LNCaP clone FGC (cell line): ENCODE measurements at regions not wholly inside any gene's neighbourhood (a gene's known extent, or its start where the extent isn't known, plus 50 kb on each side); places are given as distances from the start of the nearest gene placed in this dataset.

Experiments used
- DNase-seq: peaks from one replicate; pipeline ENCODE4 v3.0.0-alpha.2; 2011; ENCODE audit warnings: low read depth
- H3K4me3 ChIP-seq: 2 replicates; pipeline ENCODE4 v1.5.1; 2011; ENCODE audit warnings: mild to moderate bottlenecking, low read depth, low read length, control low read depth
- TF ChIP-seq, protein P1 (sequence below): IDR thresholded peaks from 2 replicates; pipeline ENCODE4 v1.5.1; 2012; ENCODE audit warnings: mild to moderate bottlenecking; ENCODE audit not compliant: control insufficient read depth, insufficient read depth; ENCODE audit errors: extremely low read depth

GRCh38 chr6:88492241-88492640 is 326.1 kb upstream of the CNR1 start:
- H3K4me3 ChIP-seq: no peak overlapping the region
- TF ChIP-seq, protein P1, sequence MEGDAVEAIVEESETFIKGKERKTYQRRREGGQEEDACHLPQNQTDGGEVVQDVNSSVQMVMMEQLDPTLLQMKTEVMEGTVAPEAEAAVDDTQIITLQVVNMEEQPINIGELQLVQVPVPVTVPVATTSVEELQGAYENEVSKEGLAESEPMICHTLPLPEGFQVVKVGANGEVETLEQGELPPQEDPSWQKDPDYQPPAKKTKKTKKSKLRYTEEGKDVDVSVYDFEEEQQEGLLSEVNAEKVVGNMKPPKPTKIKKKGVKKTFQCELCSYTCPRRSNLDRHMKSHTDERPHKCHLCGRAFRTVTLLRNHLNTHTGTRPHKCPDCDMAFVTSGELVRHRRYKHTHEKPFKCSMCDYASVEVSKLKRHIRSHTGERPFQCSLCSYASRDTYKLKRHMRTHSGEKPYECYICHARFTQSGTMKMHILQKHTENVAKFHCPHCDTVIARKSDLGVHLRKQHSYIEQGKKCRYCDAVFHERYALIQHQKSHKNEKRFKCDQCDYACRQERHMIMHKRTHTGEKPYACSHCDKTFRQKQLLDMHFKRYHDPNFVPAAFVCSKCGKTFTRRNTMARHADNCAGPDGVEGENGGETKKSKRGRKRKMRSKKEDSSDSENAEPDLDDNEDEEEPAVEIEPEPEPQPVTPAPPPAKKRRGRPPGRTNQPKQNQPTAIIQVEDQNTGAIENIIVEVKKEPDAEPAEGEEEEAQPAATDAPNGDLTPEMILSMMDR: no peak
- DNase-seq: no peak

DNA sequence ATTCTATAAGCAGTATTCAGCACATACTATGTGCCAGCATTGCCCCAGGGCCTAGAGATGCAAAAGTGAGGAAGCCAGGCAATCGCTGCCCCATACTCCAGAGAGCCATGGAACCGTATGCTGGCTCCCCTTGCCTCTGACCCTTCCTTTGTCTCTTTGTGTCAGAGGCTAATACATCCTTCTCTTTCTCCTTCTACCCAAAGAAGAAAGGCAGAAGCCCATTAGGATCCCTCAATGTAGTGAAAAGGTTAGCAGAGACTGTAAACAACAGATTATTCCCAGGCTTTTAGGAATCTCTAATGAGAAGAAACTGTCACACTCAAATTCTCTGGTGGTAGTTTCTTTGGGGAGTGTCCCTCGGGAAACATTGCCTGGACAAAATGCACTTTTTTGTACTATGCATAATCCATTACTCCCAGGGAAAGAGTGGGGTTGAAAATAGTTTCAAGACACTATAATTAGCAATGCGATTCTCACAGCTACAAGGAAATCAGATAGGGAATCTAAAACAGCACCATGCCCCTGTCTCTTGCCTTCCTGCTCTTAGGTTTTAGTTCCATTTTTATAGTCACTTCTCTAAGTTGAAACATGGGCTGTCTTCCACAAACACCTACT is 325.2 kb upstream of the CNR1 start:
- no peak overlapping the region for H3K4me3 ChIP-seq

GRCh38 chr6:88490908-88491264 is 324.7 kb upstream of the CNR1 start:
- no peak overlapping the region for H3K4me3 ChIP-seq
- no peak for DNase-seq
- TF ChIP-seq, protein P1: no peak

More for the DNA sequence above, 325.2 kb upstream of the CNR1 start:
- DNase-seq: no peak
- TF ChIP-seq, protein P1: no peak

GRCh38 chr6:88490195-88490907 is 324.2 kb upstream of the CNR1 start:
- TF ChIP-seq, protein P1: no peak
- no peak for DNase-seq
- H3K4me3 ChIP-seq: no peak overlapping the region

GRCh38 chr6:88483424-88483823 is 317.3 kb upstream of the CNR1 start:
- no peak for DNase-seq
- no peak overlapping the region for H3K4me3 ChIP-seq
- TF ChIP-seq, protein P1: no peak

- TF ChIP-seq, protein P1: no peak
- no peak for DNase-seq
- no peak overlapping the region for H3K4me3 ChIP-seq
Measured at GRCh38 chr6:88482465-88482864, 316.3 kb upstream of the CNR1 start.

DNA sequence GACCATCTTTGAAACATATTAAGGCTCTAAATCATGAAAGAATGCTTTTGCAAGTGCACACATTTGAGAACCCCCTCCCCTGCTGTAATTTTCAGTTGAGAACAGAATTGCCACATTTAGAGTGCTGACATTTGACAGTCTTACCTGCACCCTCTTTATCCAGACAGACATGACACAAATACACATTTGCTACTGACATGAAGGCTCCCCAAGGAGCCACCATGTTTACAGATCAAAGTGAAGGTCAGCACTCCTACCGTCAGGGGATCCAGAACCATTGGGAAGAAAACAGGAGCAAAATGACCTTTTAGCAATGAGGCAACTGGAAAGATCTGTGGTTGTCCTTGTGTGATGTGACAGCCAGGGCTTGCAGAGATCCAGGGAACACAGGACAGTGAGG is 315.4 kb upstream of the CNR1 start:
- no peak overlapping the region for H3K4me3 ChIP-seq

More for the DNA sequence above, 315.4 kb upstream of the CNR1 start:
- DNase-seq: no peak
- TF ChIP-seq, protein P1: no peak
